H9 (cell line): ENCODE measurements at regions not wholly inside any gene's neighbourhood (a gene's known extent, or its start where the extent isn't known, plus 50 kb on each side); places are given as distances from the start of the nearest gene placed in this dataset.
"Not testable (repeated sequence)": the region's sequence is repeated elsewhere in the genome, so short reads cannot be mapped to it uniquely, and the experiment has no call there.

Source experiments
- DNase-seq: peaks from one replicate; pipeline ENCODE4 v3.0.0-alpha.2; 2017
- H2AFZ ChIP-seq: one replicate; pipeline ENCODE4 v1.6.1; 2013; ENCODE audit warnings: mild to moderate bottlenecking, low read length, control low read depth, moderate library complexity
- H2AK5ac ChIP-seq: 2 replicates; pipeline ENCODE4 v1.6.1; 2013; ENCODE audit warnings: low read length, control low read depth, mixed read lengths; ENCODE audit not compliant: insufficient read length
- H2BK120ac ChIP-seq: one replicate; pipeline ENCODE4 v1.6.1; 2013; ENCODE audit warnings: low read depth, mild to moderate bottlenecking, low read length, control low read depth, inconsistent platforms; ENCODE audit not compliant: poor library complexity, severe bottlenecking
- H2BK12ac ChIP-seq: 2 replicates; pipeline ENCODE4 v1.6.1; 2013; ENCODE audit warnings: low read length, control low read depth, mixed read lengths, low read depth; ENCODE audit not compliant: insufficient read length
- H2BK15ac ChIP-seq: 2 replicates; pipeline ENCODE4 v1.6.1; 2013; ENCODE audit warnings: low read depth, low read length, control low read depth
- H2BK20ac ChIP-seq: one replicate; pipeline ENCODE4 v1.6.1; 2013; ENCODE audit warnings: low read depth, mild to moderate bottlenecking, low read length, control low read depth, inconsistent platforms; ENCODE audit not compliant: poor library complexity, severe bottlenecking
- H2BK5ac ChIP-seq: 2 replicates; pipeline ENCODE4 v1.6.1; 2013; ENCODE audit warnings: low read length, control low read depth, mixed read lengths; ENCODE audit not compliant: insufficient read length
- H3K14ac ChIP-seq: 2 replicates; pipeline ENCODE4 v1.6.1; 2013; ENCODE audit warnings: low read length, control low read depth; ENCODE audit not compliant: insufficient read depth
- H3K18ac ChIP-seq: 2 replicates; pipeline ENCODE4 v1.6.1; 2013; ENCODE audit warnings: low read depth, mild to moderate bottlenecking, mixed read lengths, low read length, control low read depth; ENCODE audit not compliant: insufficient read length
- H3K23ac ChIP-seq: 2 replicates; pipeline ENCODE4 v1.6.1; 2013; ENCODE audit warnings: low read length, control low read depth, mixed read lengths, low read depth; ENCODE audit not compliant: insufficient read length
- H3K23me2 ChIP-seq: 2 replicates; pipeline ENCODE4 v1.6.1; 2013; ENCODE audit warnings: low read depth, mild to moderate bottlenecking, mixed read lengths, low read length, control low read depth; ENCODE audit not compliant: insufficient read length, poor library complexity, severe bottlenecking
- H3K27ac ChIP-seq: 2 replicates; pipeline ENCODE4 v1.5.1; 2013; ENCODE audit warnings: low read length, control low read depth, mixed read lengths, low read depth; ENCODE audit not compliant: insufficient read length
- H3K27me3 ChIP-seq: 2 replicates; pipeline ENCODE4 v1.6.1; 2013; ENCODE audit warnings: low read length, control low read depth, inconsistent platforms; ENCODE audit not compliant: insufficient read depth
- H3K4ac ChIP-seq: 2 replicates; pipeline ENCODE4 v1.6.1; 2013; ENCODE audit warnings: low read depth, mild to moderate bottlenecking, control low read depth, inconsistent platforms, low read length, moderate library complexity
- H3K4me1 ChIP-seq: 2 replicates; pipeline ENCODE4 v1.6.1; 2013; ENCODE audit warnings: low read length, control low read depth, inconsistent platforms; ENCODE audit not compliant: insufficient read depth
- H3K4me2 ChIP-seq: 2 replicates; pipeline ENCODE4 v1.6.1; 2013; ENCODE audit warnings: low read length, control low read depth, mixed read lengths; ENCODE audit not compliant: insufficient read length, insufficient read depth
- H3K56ac ChIP-seq: 2 replicates; pipeline ENCODE4 v1.6.1; 2013; ENCODE audit warnings: low read depth, mild to moderate bottlenecking, mixed read lengths, low read length, control low read depth; ENCODE audit not compliant: insufficient read length
- H3K79me1 ChIP-seq: 2 replicates; pipeline ENCODE4 v1.6.1; 2013; ENCODE audit warnings: low read depth, mild to moderate bottlenecking, moderate library complexity, low read length, control low read depth, inconsistent platforms; ENCODE audit not compliant: insufficient read depth, poor library complexity, severe bottlenecking
- H3K79me2 ChIP-seq: 2 replicates; pipeline ENCODE4 v1.6.1; 2013; ENCODE audit warnings: low read length, control low read depth, inconsistent platforms; ENCODE audit not compliant: insufficient read depth
- H3K9ac ChIP-seq: 2 replicates; pipeline ENCODE4 v1.6.1; 2013; ENCODE audit warnings: low read length, control low read depth, mixed read lengths; ENCODE audit not compliant: insufficient read length; ENCODE audit errors: extremely low read depth
- H3K9me3 ChIP-seq: one replicate; pipeline ENCODE4 v1.6.1; 2013; ENCODE audit warnings: low read depth, low read length, inconsistent platforms; ENCODE audit not compliant: control insufficient read depth
- H3T11ph ChIP-seq: one replicate; pipeline ENCODE4 v1.6.1; 2013; ENCODE audit warnings: mild to moderate bottlenecking, low read length, control low read depth, inconsistent platforms
- H4K20me1 ChIP-seq: one replicate; pipeline ENCODE4 v1.6.1; 2013; ENCODE audit not compliant: control insufficient read depth, insufficient read length, insufficient read depth
- H4K5ac ChIP-seq: 2 replicates; pipeline ENCODE4 v1.6.1; 2013; ENCODE audit warnings: low read depth, mild to moderate bottlenecking, mixed read lengths, low read length, control low read depth; ENCODE audit not compliant: insufficient read length
- H4K8ac ChIP-seq: replicated peaks from 2 replicates; pipeline ENCODE4 v1.6.1; 2013; ENCODE audit warnings: low read length, control low read depth, mixed read lengths, low read depth; ENCODE audit not compliant: insufficient read length
- H4K91ac ChIP-seq: 2 replicates; pipeline ENCODE4 v1.6.1; 2013; ENCODE audit warnings: low read depth, mild to moderate bottlenecking, moderate library complexity, mixed read lengths, low read length, control low read depth; ENCODE audit not compliant: insufficient read length
- H3K27ac Mint-ChIP-seq, 3 experiments: 2 replicates in 2 of 3; 3 replicates in 1 of 3; pipeline ENCODE4 v1.8.0; 2020 to 2021; ENCODE audit warnings: mixed read lengths in 3 of 3, mild to moderate bottlenecking in 1 of 3, moderate library complexity in 1 of 3
- H3K27me3 Mint-ChIP-seq: 2 replicates; pipeline ENCODE4 v1.8.0; 2021; ENCODE audit warnings: low read depth, mild to moderate bottlenecking, moderate library complexity, mixed read lengths
- H3K36me3 Mint-ChIP-seq, 3 experiments: 2 replicates in 2 of 3; 3 replicates in 1 of 3; pipeline ENCODE4 v1.8.0; 2020 to 2021; ENCODE audit warnings: low read depth in 3 of 3, mixed read lengths in 3 of 3; ENCODE audit not compliant: insufficient read depth in 1 of 3
- H3K4me1 Mint-ChIP-seq, 2 experiments: 2 replicates each; pipeline ENCODE4 v1.8.0; 2020; ENCODE audit warnings: mixed read lengths in 2 of 2
- H3K4me3 Mint-ChIP-seq, 2 experiments: 2 replicates in 1 of 2; 3 replicates in 1 of 2; pipeline ENCODE4 v1.8.0; 2020 to 2021; ENCODE audit warnings: mild to moderate bottlenecking in 2 of 2, mixed read lengths in 2 of 2, moderate library complexity in 1 of 2
- H3K9me3 Mint-ChIP-seq, 2 experiments: 2 replicates in 1 of 2; 3 replicates in 1 of 2; pipeline ENCODE4 v1.8.0; 2020; ENCODE audit warnings: mild to moderate bottlenecking in 2 of 2, mixed read lengths in 2 of 2, moderate library complexity in 1 of 2
- CTCF ChIP-seq: fragments of 200-600 bp; sonication (generic); conservative IDR thresholded peaks from 3 replicates; pipeline ENCODE4 v1.8.0; 2021; ENCODE audit warnings: antibody characterized with exemption, mild to moderate bottlenecking
- WGBS: extraction: QIAGEN DNeasy Blood & Tissue Kit; methylation state at CpG from one replicate; pipeline ENCODE4 v1.1.7; 2013; ENCODE audit warnings: missing lambda C conversion rate, low lambda C conversion rate, mixed read lengths; ENCODE audit not compliant: insufficient read length; ENCODE audit errors: extremely low coverage; 5-methylcytosine and 5-hydroxymethylcytosine counted together

- peaks cover 31% of the 10 kb centered on the region for H3K27me3 Mint-ChIP-seq
These were observed 462.7 kb upstream of the CDH4 start for GRCh38 chr20:60789399-60789798.

GRCh38 chr20:60790339-60790738 lies 461.7 kb upstream of the CDH4 start:
- H3K4me3 Mint-ChIP-seq, H4K8ac ChIP-seq: not testable (repeated sequence)

More at GRCh38 chr20:60789399-60789798, 462.7 kb upstream of the CDH4 start:
- H3K4me1 ChIP-seq: no peaks in the 10 kb centered on the region; the same call in 1 of the 2 replicates
- no peak overlapping the region for H3T11ph ChIP-seq
- H3K18ac ChIP-seq: no peak overlapping the region
- no peaks in the 10 kb centered on the region for H3K9me3 ChIP-seq
- no peak overlapping the region for H4K8ac ChIP-seq
- no peak overlapping the region for H3K56ac ChIP-seq
- no peak for DNase-seq
- no peak overlapping the region for H4K91ac ChIP-seq
- no peak overlapping the region for H3K14ac ChIP-seq
- H2BK20ac ChIP-seq: no peak overlapping the region
- H3K23ac ChIP-seq: no peak overlapping the region
- no peak overlapping the region for H4K5ac ChIP-seq
- no peak overlapping the region for H3K9ac ChIP-seq
- no peak overlapping the region for H2BK120ac ChIP-seq
- Mint-ChIP-seq H3K36me3 (no peaks in the 10 kb centered on the region; a peak in 1 of 7 replicates), H3K4me3 (no peak overlapping the region), H3K9me3 (peaks cover 0 to 7% of the 10 kb centered on the region in 2 experiments; a peak in 3 of 5 replicates), H3K27ac (no peak overlapping the region), H3K4me1 (peaks cover 14 to 16% of the 10 kb centered on the region in 2 experiments)
- H2BK15ac ChIP-seq: no peak overlapping the region
- H4K20me1 ChIP-seq: no peaks in the 10 kb centered on the region
- no peaks in the 10 kb centered on the region for H3K79me1 ChIP-seq
- no peak for TF ChIP-seq CTCF
- no peak overlapping the region for H2BK12ac ChIP-seq
- no peak overlapping the region for H2AFZ ChIP-seq
- H3K23me2 ChIP-seq: no peaks in the 10 kb centered on the region
- no peak overlapping the region for H3K4me2 ChIP-seq
- no peaks in the 10 kb centered on the region for H3K79me2 ChIP-seq
- H2BK5ac ChIP-seq: no peak overlapping the region
- no CpG with 5 or more reads among the region's 10 CpGs for WGBS
- no peak overlapping the region for H3K27ac ChIP-seq
- no peaks in the 10 kb centered on the region for H3K27me3 ChIP-seq
- no peak overlapping the region for H2AK5ac ChIP-seq
- no peak overlapping the region for H3K4ac ChIP-seq

More at GRCh38 chr20:60790339-60790738, 461.7 kb upstream of the CDH4 start:
- not testable (repeated sequence) for H4K20me1 ChIP-seq, H3K4me2 ChIP-seq, H3K79me1 ChIP-seq, H3K4me1 ChIP-seq, H2BK120ac ChIP-seq, H3K4ac ChIP-seq, H3K27me3 ChIP-seq, H2BK20ac ChIP-seq, H3K9ac ChIP-seq, H3K36me3 Mint-ChIP-seq, H2BK15ac ChIP-seq, H3K23me2 ChIP-seq, H3K9me3 ChIP-seq, H3K27ac ChIP-seq, H2AFZ ChIP-seq, H3K79me2 ChIP-seq, DNase-seq, H4K5ac ChIP-seq, H3T11ph ChIP-seq, H3K27ac Mint-ChIP-seq, H2AK5ac ChIP-seq, H3K56ac ChIP-seq, H4K91ac ChIP-seq, H2BK5ac ChIP-seq, H3K23ac ChIP-seq, H3K18ac ChIP-seq, H3K9me3 Mint-ChIP-seq, H2BK12ac ChIP-seq, H3K14ac ChIP-seq
- no CpG with 5 or more reads among the region's 3 CpGs for WGBS
- Mint-ChIP-seq H3K4me1 (peaks cover 20 to 24% of the 10 kb centered on the region in 2 experiments), H3K27me3 (peaks cover 26% of the 10 kb centered on the region)
